ENCODE measurements at regions not wholly inside any gene's neighbourhood (a gene's known extent, or its start where the extent isn't known, plus 50 kb on each side); places are given as distances from the start of the nearest gene placed in this dataset.

DNA sequence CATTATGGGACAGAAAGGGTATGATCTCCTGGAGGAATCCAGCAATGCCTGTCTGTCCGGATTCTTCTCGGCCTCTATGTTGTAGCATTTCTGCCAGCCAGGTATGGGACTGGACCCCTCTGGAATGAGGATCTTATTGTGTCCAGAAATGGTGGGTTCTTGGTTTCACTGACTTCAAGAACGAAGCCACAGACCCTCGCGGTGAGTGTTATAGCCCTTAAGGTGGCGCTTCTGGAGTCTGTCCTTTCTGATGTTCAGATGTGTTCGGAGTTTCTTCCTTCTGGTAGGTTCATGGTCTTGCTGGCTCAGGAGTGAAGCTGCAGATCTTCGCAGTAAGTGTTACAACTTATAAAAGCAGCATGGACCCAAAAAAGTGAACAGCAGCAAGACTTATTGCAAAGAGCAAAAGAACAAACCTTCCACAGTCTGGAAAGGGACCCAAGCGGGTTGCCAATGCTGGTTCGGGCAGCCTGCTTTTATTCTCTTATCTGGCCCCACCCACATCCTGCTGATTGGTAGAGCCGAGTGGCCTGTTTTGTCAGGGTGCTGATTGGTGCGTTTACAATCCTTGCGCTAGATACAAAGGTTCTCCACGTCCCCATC is 62.3 kb upstream of the IER3 start:
- H4K91ac ChIP-seq (ENCODE audit: low read depth, low read length, poor library complexity), result no peak overlapping the region
- H3K23ac ChIP-seq (ENCODE audit: low read depth, low read length, poor library complexity), result no peak overlapping the region
- H2AK5ac ChIP-seq (ENCODE audit: low read depth, low read length), result no peak overlapping the region
- DNase-seq (ENCODE audit: low spot score), result no peak
- H3K4ac ChIP-seq (ENCODE audit: low read length), result no peak overlapping the region
- no peak overlapping the region for H3K14ac ChIP-seq (ENCODE audit: low read length)
- H3K36me3 ChIP-seq (replicated peaks in 1 of 2; ENCODE audit: control insufficient read depth in 2 of 2, insufficient read depth in 2 of 2, low read length in 2 of 2), result no peaks in the 10 kb centered on the region
- H2BK120ac ChIP-seq (ENCODE audit: low read depth, low read length), result no peak overlapping the region
- no peak overlapping the region for H4K8ac ChIP-seq (ENCODE audit: low read depth, low read length)
- WGBS, 2 donors (ENCODE audit: extremely low coverage in 2 of 2, insufficient read length in 2 of 2, insufficient replicate concordance in 1 of 2), result no CpG with 5 or more reads among the region's 14 CpGs
- H2BK15ac ChIP-seq (ENCODE audit: low read length), result no peak overlapping the region
- H3K4me1 ChIP-seq (ENCODE audit: control insufficient read depth in 2 of 2, insufficient read depth in 1 of 2, low read depth in 1 of 2, low read length in 2 of 2), result no peaks in the 10 kb centered on the region
- H3K9me3 ChIP-seq (replicated peaks in 1 of 2; ENCODE audit: control insufficient read depth in 2 of 2, insufficient read depth in 1 of 2, low read depth in 1 of 2, low read length in 2 of 2), result no peaks in the 10 kb centered on the region
- no peaks in the 10 kb centered on the region for H3K79me1 ChIP-seq (ENCODE audit: low read depth, low read length)
- H3K18ac ChIP-seq (ENCODE audit: low read length), result no peak overlapping the region
- H2AFZ ChIP-seq (ENCODE audit: low read length), result no peak overlapping the region
- H2BK5ac ChIP-seq (ENCODE audit: low read length), result no peak overlapping the region
- H3K27ac ChIP-seq (replicated peaks; ENCODE audit: low read length), result no peak overlapping the region
- H2BK12ac ChIP-seq (ENCODE audit: low read length), result no peak overlapping the region
- H3K9ac ChIP-seq (ENCODE audit: low read depth, low read length, poor library complexity), result no peak overlapping the region
- no peak overlapping the region for H3K4me2 ChIP-seq (ENCODE audit: insufficient read depth, low read length, poor library complexity, severe bottlenecking)
- H3K4me3 ChIP-seq (ENCODE audit: low read length in 2 of 2), result no peak overlapping the region
- H3K27me3 ChIP-seq (ENCODE audit: control insufficient read depth in 3 of 3, insufficient read depth in 3 of 3, low read depth in 1 of 3, low read length in 3 of 3), result no peaks in the 10 kb centered on the region

DNA sequence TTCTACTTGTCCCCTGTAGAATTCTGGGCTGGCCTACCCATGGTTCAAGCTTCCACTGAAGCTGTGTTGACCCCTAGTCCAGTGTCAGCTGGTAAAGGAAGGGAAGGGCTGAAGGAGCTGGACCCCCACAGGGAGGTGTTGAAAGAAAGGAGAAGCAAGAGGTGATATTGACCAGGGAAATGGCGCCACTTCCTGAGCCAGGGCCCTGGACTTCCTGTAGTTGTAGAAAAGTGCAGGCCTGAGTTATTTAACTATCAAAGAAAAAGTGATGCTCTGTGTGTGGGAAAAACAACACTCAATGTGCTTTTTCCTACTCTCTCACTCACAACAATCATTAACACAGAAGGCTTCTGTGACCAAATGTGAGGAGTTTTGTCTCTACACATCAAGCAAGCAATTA is 60.0 kb upstream of the IER3 start:
- Histone ChIP-seq H2BK15ac (ENCODE audit: low read length) (no peak overlapping the region), H3K4ac (ENCODE audit: low read length) (no peak overlapping the region), H2AK5ac (ENCODE audit: low read depth, low read length) (no peak overlapping the region), H3K9me3 (replicated peaks in 1 of 2; ENCODE audit: control insufficient read depth in 2 of 2, insufficient read depth in 1 of 2, low read depth in 1 of 2, low read length in 2 of 2) (no peaks in the 10 kb centered on the region), H3K9ac (ENCODE audit: low read depth, low read length, poor library complexity) (no peak overlapping the region), H3K4me3 (ENCODE audit: low read length in 2 of 2) (no peak overlapping the region), H3K79me1 (ENCODE audit: low read depth, low read length) (no peaks in the 10 kb centered on the region), H3K27me3 (ENCODE audit: control insufficient read depth in 3 of 3, insufficient read depth in 3 of 3, low read depth in 1 of 3, low read length in 3 of 3) (no peaks in the 10 kb centered on the region), H3K36me3 (replicated peaks in 1 of 2; ENCODE audit: control insufficient read depth in 2 of 2, insufficient read depth in 2 of 2, low read length in 2 of 2) (no peaks in the 10 kb centered on the region), H2BK120ac (ENCODE audit: low read depth, low read length) (no peak overlapping the region), H3K4me2 (ENCODE audit: insufficient read depth, low read length, poor library complexity, severe bottlenecking) (no peak overlapping the region), H3K27ac (replicated peaks; ENCODE audit: low read length) (no peak overlapping the region), H3K14ac (ENCODE audit: low read length) (no peak overlapping the region), H2BK12ac (ENCODE audit: low read length) (no peak overlapping the region), H3K18ac (ENCODE audit: low read length) (no peak overlapping the region), H3K4me1 (ENCODE audit: control insufficient read depth in 2 of 2, insufficient read depth in 1 of 2, low read depth in 1 of 2, low read length in 2 of 2) (no peaks in the 10 kb centered on the region), H4K91ac (ENCODE audit: low read depth, low read length, poor library complexity) (no peak overlapping the region), H4K8ac (ENCODE audit: low read depth, low read length) (no peak overlapping the region), H3K23ac (ENCODE audit: low read depth, low read length, poor library complexity) (no peak overlapping the region), H2AFZ (ENCODE audit: low read length) (peak overlapping the region; percentile 67), H2BK5ac (ENCODE audit: low read length) (no peak overlapping the region)
- no peak for DNase-seq (ENCODE audit: low spot score)
- no CpG with 5 or more reads among the region's 1 CpG for WGBS, 2 donors (ENCODE audit: extremely low coverage in 2 of 2, insufficient read length in 2 of 2, insufficient replicate concordance in 1 of 2)

GRCh38 chr6:30802731-30803130 is 58.4 kb upstream of the IER3 start:
- no peak overlapping the region for H3K14ac ChIP-seq (ENCODE audit: low read length)
- H2BK120ac ChIP-seq (ENCODE audit: low read depth, low read length), result no peak overlapping the region
- H2BK12ac ChIP-seq (ENCODE audit: low read length), result no peak overlapping the region
- no peak overlapping the region for H3K9ac ChIP-seq (ENCODE audit: low read depth, low read length, poor library complexity)
- no peak overlapping the region for H2BK15ac ChIP-seq (ENCODE audit: low read length)
- no peaks in the 10 kb centered on the region for H3K79me1 ChIP-seq (ENCODE audit: low read depth, low read length)
- no peak overlapping the region for H3K18ac ChIP-seq (ENCODE audit: low read length)
- no peak overlapping the region for H4K91ac ChIP-seq (ENCODE audit: low read depth, low read length, poor library complexity)
- H3K36me3 ChIP-seq (replicated peaks in 1 of 2; ENCODE audit: control insufficient read depth in 2 of 2, insufficient read depth in 2 of 2, low read length in 2 of 2), result no peaks in the 10 kb centered on the region
- no peak overlapping the region for H3K23ac ChIP-seq (ENCODE audit: low read depth, low read length, poor library complexity)
- no peak overlapping the region for H2AFZ ChIP-seq (ENCODE audit: low read length)
- H2BK5ac ChIP-seq (ENCODE audit: low read length), result no peak overlapping the region
- H3K4ac ChIP-seq (ENCODE audit: low read length), result no peak overlapping the region
- H3K4me1 ChIP-seq (ENCODE audit: control insufficient read depth in 2 of 2, insufficient read depth in 1 of 2, low read depth in 1 of 2, low read length in 2 of 2), result peaks cover 0 to 5% of the 10 kb centered on the region in 2 donors
- no peak for DNase-seq (ENCODE audit: low spot score)
- H3K27ac ChIP-seq (replicated peaks; ENCODE audit: low read length), result no peak overlapping the region
- H2AK5ac ChIP-seq (ENCODE audit: low read depth, low read length), result no peak overlapping the region
- WGBS, 2 donors (ENCODE audit: extremely low coverage in 2 of 2, insufficient read length in 2 of 2, insufficient replicate concordance in 1 of 2), result no CpG with 5 or more reads among the region's 1 CpG
- H3K27me3 ChIP-seq (ENCODE audit: control insufficient read depth in 3 of 3, insufficient read depth in 3 of 3, low read depth in 1 of 3, low read length in 3 of 3), result no peaks in the 10 kb centered on the region
- H3K4me3 ChIP-seq (ENCODE audit: low read length in 2 of 2), result no peak overlapping the region
- H3K4me2 ChIP-seq (ENCODE audit: insufficient read depth, low read length, poor library complexity, severe bottlenecking), result no peak overlapping the region
- H3K9me3 ChIP-seq (replicated peaks in 1 of 2; ENCODE audit: control insufficient read depth in 2 of 2, insufficient read depth in 1 of 2, low read depth in 1 of 2, low read length in 2 of 2), result no peaks in the 10 kb centered on the region
- no peak overlapping the region for H4K8ac ChIP-seq (ENCODE audit: low read depth, low read length)

- WGBS, 2 donors (ENCODE audit: extremely low coverage in 2 of 2, insufficient read length in 2 of 2, insufficient replicate concordance in 1 of 2), result no CpG with 5 or more reads among the region's 8 CpGs
Observed at GRCh38 chr6:30801950-30802349, 57.6 kb upstream of the IER3 start.

More at GRCh38 chr6:30801950-30802349, 57.6 kb upstream of the IER3 start:
- Histone ChIP-seq H3K36me3 (replicated peaks in 1 of 2; ENCODE audit: control insufficient read depth in 2 of 2, insufficient read depth in 2 of 2, low read length in 2 of 2) (no peaks in the 10 kb centered on the region), H2AK5ac (ENCODE audit: low read depth, low read length) (no peak overlapping the region), H2BK12ac (ENCODE audit: low read length) (no peak overlapping the region), H3K4ac (ENCODE audit: low read length) (no peak overlapping the region), H3K27me3 (ENCODE audit: control insufficient read depth in 3 of 3, insufficient read depth in 3 of 3, low read depth in 1 of 3, low read length in 3 of 3) (no peaks in the 10 kb centered on the region), H2AFZ (ENCODE audit: low read length) (no peak overlapping the region), H4K8ac (ENCODE audit: low read depth, low read length) (no peak overlapping the region), H3K27ac (replicated peaks; ENCODE audit: low read length) (no peak overlapping the region), H2BK15ac (ENCODE audit: low read length) (no peak overlapping the region), H3K18ac (ENCODE audit: low read length) (peak overlapping the region; percentile 11), H3K9ac (ENCODE audit: low read depth, low read length, poor library complexity) (peak overlapping the region; percentile 50), H4K91ac (ENCODE audit: low read depth, low read length, poor library complexity) (peak overlapping the region; percentile 20), H3K9me3 (replicated peaks in 1 of 2; ENCODE audit: control insufficient read depth in 2 of 2, insufficient read depth in 1 of 2, low read depth in 1 of 2, low read length in 2 of 2) (no peaks in the 10 kb centered on the region), H2BK120ac (ENCODE audit: low read depth, low read length) (no peak overlapping the region), H2BK5ac (ENCODE audit: low read length) (no peak overlapping the region), H3K4me3 (ENCODE audit: low read length in 2 of 2) (no peak overlapping the region), H3K4me2 (ENCODE audit: insufficient read depth, low read length, poor library complexity, severe bottlenecking) (no peak overlapping the region), H3K4me1 (ENCODE audit: control insufficient read depth in 2 of 2, insufficient read depth in 1 of 2, low read depth in 1 of 2, low read length in 2 of 2) (peaks cover 0 to 5% of the 10 kb centered on the region in 2 donors), H3K23ac (ENCODE audit: low read depth, low read length, poor library complexity) (no peak overlapping the region), H3K14ac (ENCODE audit: low read length) (no peak overlapping the region), H3K79me1 (ENCODE audit: low read depth, low read length) (no peaks in the 10 kb centered on the region)
- DNase-seq (ENCODE audit: low spot score), result no peak
